Loucy (cell line): ENCODE measurements at regions not wholly inside any gene's neighbourhood (a gene's known extent, or its start where the extent isn't known, plus 50 kb on each side); places are given as distances from the start of the nearest gene placed in this dataset.

Experiments
- H2AFZ ChIP-seq: fragments of 200-600 bp; sonication (generic); 2 replicates; pipeline ENCODE4 v1.6.0; 2016; ENCODE audit warnings: antibody characterized with exemption, mild to moderate bottlenecking, low read length, moderate library complexity
- H3F3A ChIP-seq: fragments of 200-600 bp; 2 replicates; pipeline ENCODE4 v1.6.0; 2016; ENCODE audit warnings: antibody characterized with exemption, low read depth, mild to moderate bottlenecking
- H3K27me3 ChIP-seq: fragments of 200-600 bp; sonication (generic); 2 replicates; pipeline ENCODE4 v1.6.1; 2014; ENCODE audit warnings: low read length, mild to moderate bottlenecking; ENCODE audit not compliant: insufficient read depth, poor library complexity, severe bottlenecking
- H3K36me3 ChIP-seq: fragments of 200-600 bp; sonication (generic); 2 replicates; pipeline ENCODE4 v1.6.1; 2016; ENCODE audit warnings: low read length; ENCODE audit not compliant: insufficient read depth
- H3K4me1 ChIP-seq: fragments of 200-600 bp; sonication (generic); 2 replicates; pipeline ENCODE4 v1.5.1; 2014; ENCODE audit warnings: low read length, mild to moderate bottlenecking; ENCODE audit not compliant: insufficient read depth, poor library complexity, severe bottlenecking
- H3K4me2 ChIP-seq: fragments of 200-600 bp; sonication (generic); 2 replicates; pipeline ENCODE4 v1.6.0; 2014; ENCODE audit warnings: antibody characterized with exemption, low read length, low read depth, mild to moderate bottlenecking; ENCODE audit not compliant: poor library complexity, severe bottlenecking
- H3K4me3 ChIP-seq: fragments of 200-600 bp; sonication (generic); 2 replicates; pipeline ENCODE4 v1.5.1; 2014; ENCODE audit warnings: low read length, mild to moderate bottlenecking, mixed read lengths; ENCODE audit not compliant: poor library complexity, severe bottlenecking
- H3K79me2 ChIP-seq: fragments of 200-600 bp; sonication (generic); 2 replicates; pipeline ENCODE4 v1.6.1; 2014; ENCODE audit warnings: low read length; ENCODE audit not compliant: insufficient read depth
- H3K9ac ChIP-seq: fragments of 200-600 bp; sonication (generic); 2 replicates; pipeline ENCODE4 v1.6.0; 2014; ENCODE audit warnings: mild to moderate bottlenecking, low read depth, low read length, moderate library complexity; ENCODE audit not compliant: poor library complexity, severe bottlenecking
- H3K9me2 ChIP-seq: fragments of 200-600 bp; sonication (generic); replicated peaks from 2 replicates; pipeline ENCODE4 v1.6.1; 2016; ENCODE audit warnings: low read depth, low read length, mixed read lengths
- H3K9me3 ChIP-seq: fragments of 200-600 bp; sonication (generic); 2 replicates; pipeline ENCODE4 v1.6.1; 2014; ENCODE audit warnings: mild to moderate bottlenecking, antibody characterized with exemption, low read length, low read depth; ENCODE audit not compliant: insufficient read depth
- H4K20me1 ChIP-seq: fragments of 200-600 bp; sonication (generic); 2 replicates; pipeline ENCODE4 v1.6.0; 2014; ENCODE audit warnings: antibody characterized with exemption, low read length, mild to moderate bottlenecking; ENCODE audit not compliant: insufficient read depth, poor library complexity, severe bottlenecking
- EZH2phosphoT487 ChIP-seq: fragments of 200-600 bp; IDR thresholded peaks from 2 replicates; pipeline ENCODE4 v1.6.1; 2018; ENCODE audit warnings: antibody characterized with exemption, mild to moderate bottlenecking, moderate library complexity, borderline replicate concordance
- TF ChIP-seq, protein P1 (sequence below): fragments of 200-600 bp; sonication (generic); conservative IDR thresholded peaks from 2 replicates; pipeline ENCODE4 v1.5.1; 2014; ENCODE audit warnings: mild to moderate bottlenecking, antibody characterized with exemption, low read length

DNA sequence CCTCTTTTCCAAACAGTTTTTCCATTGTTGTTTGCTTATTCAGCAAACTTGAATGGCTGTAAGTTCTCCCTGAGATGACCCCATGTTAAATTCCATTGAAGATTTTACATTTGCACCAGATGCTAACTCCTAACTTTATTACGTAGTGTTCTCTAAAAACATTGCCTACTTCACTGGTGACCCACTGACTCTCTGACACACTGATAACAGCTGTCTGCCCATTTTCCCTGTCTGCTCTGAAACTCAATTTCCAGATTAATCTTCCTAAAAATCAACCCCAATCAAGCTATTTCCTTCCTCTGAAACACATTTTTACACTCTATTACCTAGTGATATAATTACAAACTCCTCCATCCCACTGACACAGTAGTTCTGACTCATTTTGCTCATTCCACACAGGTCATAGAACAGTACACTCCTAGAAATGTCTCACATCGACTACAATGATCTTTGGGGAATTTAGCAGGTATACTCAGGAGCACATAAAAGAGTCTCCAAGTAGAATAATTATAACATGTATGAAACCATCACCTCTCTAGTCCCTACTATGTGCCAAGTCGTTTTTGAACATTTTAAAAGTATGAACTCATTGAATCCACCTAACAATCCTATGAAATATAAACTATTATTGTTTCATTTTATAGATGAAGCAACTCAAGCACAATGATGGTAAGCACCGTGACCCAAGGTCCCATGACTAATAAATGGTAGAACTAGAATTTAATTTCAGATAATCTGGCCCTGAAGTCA is 210.9 kb downstream of the SLIT2 start:
- Histone ChIP-seq H3K79me2 (no peaks in the 10 kb centered on the region), H3K36me3 (no peaks in the 10 kb centered on the region), H3K9me3 (no peaks in the 10 kb centered on the region), H3K9me2 (no peaks in the 10 kb centered on the region), H3K4me3 (no peak overlapping the region), H3K4me2 (no peak overlapping the region), H3K9ac (no peak overlapping the region), H2AFZ (no peak overlapping the region), H3K4me1 (no peaks in the 10 kb centered on the region), H4K20me1 (no peaks in the 10 kb centered on the region), H3F3A (no peaks in the 10 kb centered on the region), H3K27me3 (no peaks in the 10 kb centered on the region)
- TF ChIP-seq EZH2phosphoT487 = no peak
- TF ChIP-seq, protein P1, sequence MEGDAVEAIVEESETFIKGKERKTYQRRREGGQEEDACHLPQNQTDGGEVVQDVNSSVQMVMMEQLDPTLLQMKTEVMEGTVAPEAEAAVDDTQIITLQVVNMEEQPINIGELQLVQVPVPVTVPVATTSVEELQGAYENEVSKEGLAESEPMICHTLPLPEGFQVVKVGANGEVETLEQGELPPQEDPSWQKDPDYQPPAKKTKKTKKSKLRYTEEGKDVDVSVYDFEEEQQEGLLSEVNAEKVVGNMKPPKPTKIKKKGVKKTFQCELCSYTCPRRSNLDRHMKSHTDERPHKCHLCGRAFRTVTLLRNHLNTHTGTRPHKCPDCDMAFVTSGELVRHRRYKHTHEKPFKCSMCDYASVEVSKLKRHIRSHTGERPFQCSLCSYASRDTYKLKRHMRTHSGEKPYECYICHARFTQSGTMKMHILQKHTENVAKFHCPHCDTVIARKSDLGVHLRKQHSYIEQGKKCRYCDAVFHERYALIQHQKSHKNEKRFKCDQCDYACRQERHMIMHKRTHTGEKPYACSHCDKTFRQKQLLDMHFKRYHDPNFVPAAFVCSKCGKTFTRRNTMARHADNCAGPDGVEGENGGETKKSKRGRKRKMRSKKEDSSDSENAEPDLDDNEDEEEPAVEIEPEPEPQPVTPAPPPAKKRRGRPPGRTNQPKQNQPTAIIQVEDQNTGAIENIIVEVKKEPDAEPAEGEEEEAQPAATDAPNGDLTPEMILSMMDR = no peak

DNA sequence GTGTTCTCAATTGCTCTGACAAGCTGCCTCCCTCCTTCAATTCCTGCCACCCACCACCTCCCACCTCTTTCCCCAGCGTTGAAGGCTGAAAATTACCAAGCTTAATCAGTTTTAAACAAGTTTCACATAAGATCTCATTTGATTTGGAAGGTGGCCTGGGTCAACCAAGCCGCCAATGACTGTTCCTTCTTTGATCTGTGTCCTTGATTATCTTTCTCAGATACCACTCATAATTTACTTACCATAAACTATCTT is 211.4 kb downstream of the SLIT2 start:
- no peaks in the 10 kb centered on the region for H3K36me3 ChIP-seq
- no peak overlapping the region for H3K4me3 ChIP-seq
- H3F3A ChIP-seq = no peaks in the 10 kb centered on the region
- TF ChIP-seq, protein P1 = no peak
- no peak for TF ChIP-seq EZH2phosphoT487
- no peaks in the 10 kb centered on the region for H3K9me2 ChIP-seq
- H3K4me2 ChIP-seq = no peak overlapping the region
- H3K79me2 ChIP-seq = no peaks in the 10 kb centered on the region
- no peaks in the 10 kb centered on the region for H3K4me1 ChIP-seq
- no peaks in the 10 kb centered on the region for H3K27me3 ChIP-seq
- no peaks in the 10 kb centered on the region for H4K20me1 ChIP-seq
- H3K9me3 ChIP-seq = no peaks in the 10 kb centered on the region
- H2AFZ ChIP-seq = no peak overlapping the region
- H3K9ac ChIP-seq = no peak overlapping the region

DNA sequence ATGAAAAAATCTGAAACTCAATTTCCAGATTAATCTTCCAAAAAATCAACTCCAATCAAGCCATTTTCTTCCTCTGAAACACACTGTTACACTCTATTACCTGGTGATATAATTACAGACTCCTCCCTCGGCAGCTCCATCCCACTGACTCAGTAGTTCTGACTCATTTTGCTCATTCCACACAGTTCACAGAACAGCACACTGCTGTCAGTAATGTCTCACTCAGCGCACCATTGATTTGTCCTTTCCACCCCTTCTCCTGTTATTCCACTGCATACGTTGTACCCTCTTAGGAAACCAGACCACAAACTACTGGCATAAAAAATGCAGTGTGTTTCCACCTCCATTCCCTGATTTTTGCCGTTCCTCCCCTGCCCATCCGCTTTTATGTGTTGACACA is 212.7 kb downstream of the SLIT2 start:
- no peaks in the 10 kb centered on the region for H3K4me1 ChIP-seq
- H4K20me1 ChIP-seq = no peaks in the 10 kb centered on the region
- no peak for TF ChIP-seq EZH2phosphoT487
- TF ChIP-seq, protein P1 = no peak
- no peaks in the 10 kb centered on the region for H3K9me3 ChIP-seq
- no peak overlapping the region for H3K9ac ChIP-seq
- H3K27me3 ChIP-seq = no peaks in the 10 kb centered on the region
- no peak overlapping the region for H3K4me2 ChIP-seq
- H3K4me3 ChIP-seq = no peak overlapping the region
- H3K9me2 ChIP-seq = no peaks in the 10 kb centered on the region
- no peaks in the 10 kb centered on the region for H3K36me3 ChIP-seq
- no peaks in the 10 kb centered on the region for H3F3A ChIP-seq
- H2AFZ ChIP-seq = no peak overlapping the region
- no peaks in the 10 kb centered on the region for H3K79me2 ChIP-seq
